ENCODE measurements at regions not wholly inside any gene's neighbourhood (a gene's known extent, or its start where the extent isn't known, plus 50 kb on each side); places are given as distances from the start of the nearest gene placed in this dataset.

- Mint-ChIP-seq H3K27me3 (ENCODE audit: low read depth, unreplicated experiment) (peaks cover 2% of the 10 kb centered on the region), H3K4me1 (ENCODE audit: low read depth, unreplicated experiment) (no peaks in the 10 kb centered on the region), H3K27ac (ENCODE audit: unreplicated experiment) (no peak overlapping the region), H3K9me3 (ENCODE audit: unreplicated experiment) (no peaks in the 10 kb centered on the region), H3K36me3 (ENCODE audit: low read depth, unreplicated experiment) (no peaks in the 10 kb centered on the region), H3K4me3 (ENCODE audit: unreplicated experiment) (no peak overlapping the region)
- Histone ChIP-seq H3K9ac (ENCODE audit: low read length) (no peak overlapping the region), H3K27ac (ENCODE audit: low read depth, low read length) (no peak overlapping the region), H4K20me1 (ENCODE audit: insufficient read depth, low read length) (no peaks in the 10 kb centered on the region), H3K9me3 (ENCODE audit: insufficient read depth, low read depth, low read length) (no peaks in the 10 kb centered on the region), H3K4me3 (ENCODE audit: insufficient read depth, low read depth, low read length) (no peak overlapping the region), H2AFZ (ENCODE audit: low read depth, low read length) (no peak overlapping the region), H3K79me2 (ENCODE audit: insufficient read depth, low read length) (no peaks in the 10 kb centered on the region), H3K4me2 (ENCODE audit: low read length) (no peak overlapping the region), H3K4me1 (ENCODE audit: insufficient read depth, low read length) (no peaks in the 10 kb centered on the region), H3K36me3 (ENCODE audit: insufficient read depth, low read length) (no peaks in the 10 kb centered on the region), H3K27me3 (ENCODE audit: insufficient read depth, low read length) (no peaks in the 10 kb centered on the region)
- DNase-seq (ENCODE audit: low read depth) (no peak), FAIRE-seq (no peak)
- TF ChIP-seq CTCF (IDR thresholded peaks at IDR 0.05; ENCODE audit: insufficient read depth, low read depth, low read length): no peak
- TF ChIP-seq EZH2 (IDR thresholded peaks at IDR 0.05; ENCODE audit: insufficient read depth, low read length): no peak
Observed at GRCh38 chr2:212669761-212670160, 131.2 kb upstream of the ERBB4 start.

DNA sequence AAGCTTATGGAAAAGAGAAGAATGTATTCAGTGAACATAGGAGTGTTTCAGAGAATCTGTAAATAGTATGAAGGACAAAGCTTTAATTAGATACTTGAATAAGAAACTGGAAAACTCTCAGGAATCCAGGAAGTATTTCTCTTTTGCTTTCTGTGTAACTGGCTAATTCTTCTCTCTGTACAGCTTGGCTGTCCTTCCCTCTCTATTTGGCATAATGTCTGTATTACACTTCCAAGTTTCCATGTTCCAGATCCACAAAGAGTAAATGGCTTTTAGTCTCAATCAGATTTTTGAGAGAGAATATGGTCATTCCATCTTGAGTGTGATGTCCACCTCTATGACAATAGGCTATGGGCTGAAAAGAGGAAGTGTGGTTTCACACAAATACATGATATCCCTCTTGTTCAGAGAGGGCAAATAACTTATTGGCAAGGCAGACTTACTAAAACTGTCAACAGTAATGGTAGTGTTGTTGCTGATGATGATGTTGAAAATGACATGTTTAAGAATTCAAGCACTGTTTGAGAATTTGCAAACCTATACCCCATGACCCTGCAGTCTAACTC, 129.2 kb upstream of the ERBB4 start:
- H3K9ac ChIP-seq (ENCODE audit: low read length): no peak overlapping the region
- FAIRE-seq (peak; percentile 13), DNase-seq (ENCODE audit: low read depth) (no peak)
- H3K9me3 ChIP-seq (ENCODE audit: insufficient read depth, low read depth, low read length): no peaks in the 10 kb centered on the region
- H3K4me1 ChIP-seq (ENCODE audit: insufficient read depth, low read length): no peaks in the 10 kb centered on the region
- H3K79me2 ChIP-seq (ENCODE audit: insufficient read depth, low read length): no peaks in the 10 kb centered on the region
- no peak overlapping the region for H3K4me2 ChIP-seq (ENCODE audit: low read length)
- Mint-ChIP-seq H3K27me3 (ENCODE audit: low read depth, unreplicated experiment) (peaks cover 2% of the 10 kb centered on the region), H3K9me3 (ENCODE audit: unreplicated experiment) (no peaks in the 10 kb centered on the region), H3K27ac (ENCODE audit: unreplicated experiment) (no peak overlapping the region), H3K4me3 (ENCODE audit: unreplicated experiment) (no peak overlapping the region), H3K36me3 (ENCODE audit: low read depth, unreplicated experiment) (no peaks in the 10 kb centered on the region), H3K4me1 (ENCODE audit: low read depth, unreplicated experiment) (no peaks in the 10 kb centered on the region)
- H2AFZ ChIP-seq (ENCODE audit: low read depth, low read length): no peak overlapping the region
- no peaks in the 10 kb centered on the region for H3K36me3 ChIP-seq (ENCODE audit: insufficient read depth, low read length)
- H3K27ac ChIP-seq (ENCODE audit: low read depth, low read length): no peak overlapping the region
- H4K20me1 ChIP-seq (ENCODE audit: insufficient read depth, low read length): no peaks in the 10 kb centered on the region
- TF ChIP-seq CTCF (IDR thresholded peaks at IDR 0.05; ENCODE audit: insufficient read depth, low read depth, low read length) (no peak), EZH2 (IDR thresholded peaks at IDR 0.05; ENCODE audit: insufficient read depth, low read length) (no peak)
- no peak overlapping the region for H3K4me3 ChIP-seq (ENCODE audit: insufficient read depth, low read depth, low read length)
- no peaks in the 10 kb centered on the region for H3K27me3 ChIP-seq (ENCODE audit: insufficient read depth, low read length)

DNA sequence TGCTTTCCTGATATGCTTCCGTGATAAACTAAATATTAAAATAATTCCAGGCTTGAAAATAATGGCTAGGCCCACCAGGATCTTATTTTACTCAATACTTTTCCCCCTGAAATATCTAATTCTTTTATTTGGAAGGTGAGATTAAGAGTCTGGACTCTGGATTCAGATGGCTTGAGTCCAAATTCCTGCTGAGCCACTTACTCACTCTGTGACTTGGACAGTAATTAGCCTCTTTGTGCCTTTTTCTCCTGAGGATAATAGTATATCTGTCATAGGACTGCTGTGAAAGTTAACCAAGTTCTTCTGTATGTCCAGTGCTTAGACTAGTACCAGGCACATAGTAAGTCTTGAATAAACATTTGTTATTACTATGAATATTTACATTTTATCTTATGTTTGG, 127.3 kb upstream of the ERBB4 start:
- Histone ChIP-seq H3K79me2 (ENCODE audit: insufficient read depth, low read length) (no peaks in the 10 kb centered on the region), H3K36me3 (ENCODE audit: insufficient read depth, low read length) (no peaks in the 10 kb centered on the region), H3K27ac (ENCODE audit: low read depth, low read length) (no peak overlapping the region), H3K9me3 (ENCODE audit: insufficient read depth, low read depth, low read length) (no peaks in the 10 kb centered on the region), H2AFZ (ENCODE audit: low read depth, low read length) (no peak overlapping the region), H4K20me1 (ENCODE audit: insufficient read depth, low read length) (no peaks in the 10 kb centered on the region), H3K9ac (ENCODE audit: low read length) (no peak overlapping the region), H3K4me2 (ENCODE audit: low read length) (no peak overlapping the region), H3K4me3 (ENCODE audit: insufficient read depth, low read depth, low read length) (no peak overlapping the region), H3K4me1 (ENCODE audit: insufficient read depth, low read length) (no peaks in the 10 kb centered on the region), H3K27me3 (ENCODE audit: insufficient read depth, low read length) (no peaks in the 10 kb centered on the region)
- Mint-ChIP-seq H3K4me1 (ENCODE audit: low read depth, unreplicated experiment) (no peaks in the 10 kb centered on the region), H3K4me3 (ENCODE audit: unreplicated experiment) (no peak overlapping the region), H3K27ac (ENCODE audit: unreplicated experiment) (no peak overlapping the region), H3K36me3 (ENCODE audit: low read depth, unreplicated experiment) (no peaks in the 10 kb centered on the region), H3K27me3 (ENCODE audit: low read depth, unreplicated experiment) (peaks cover 2% of the 10 kb centered on the region), H3K9me3 (ENCODE audit: unreplicated experiment) (no peaks in the 10 kb centered on the region)
- TF ChIP-seq CTCF (IDR thresholded peaks at IDR 0.05; ENCODE audit: insufficient read depth, low read depth, low read length) (no peak), EZH2 (IDR thresholded peaks at IDR 0.05; ENCODE audit: insufficient read depth, low read length) (no peak)
- FAIRE-seq (no peak), DNase-seq (ENCODE audit: low read depth) (no peak)
